Stomach (tissue), 8 donors: ENCODE measurements at regions not wholly inside any gene's neighbourhood (a gene's known extent, or its start where the extent isn't known, plus 50 kb on each side); places are given as distances from the start of the nearest gene placed in this dataset.

Source experiments
- DNase-seq, 2 donors: peaks; one replicate each; pipeline versions ENCODE4 v3.0.0 to v3.0.0-alpha.2; 2013 to 2019
- H3K27ac ChIP-seq, 5 donors: fragments of 200-600 bp in 4 of 5; sonication (generic) in 4 of 5; one replicate each; pipeline ENCODE4 v1.5.1; 2013 to 2019; ENCODE audit warnings: mild to moderate bottlenecking in 1 of 5, moderate library complexity in 1 of 5
- H3K27me3 ChIP-seq, 3 donors: fragments of 200-600 bp; sonication (generic); one replicate each; pipeline ENCODE4 v1.5.1; 2017 to 2019; ENCODE audit warnings: mixed run types in 1 of 3
- H3K36me3 ChIP-seq, 4 donors: fragments of 200-600 bp; sonication (generic); 1 replicate in 3 of 4; 2 replicates in 1 of 4; pipeline ENCODE4 v1.5.1; 2016 to 2019
- H3K4me1 ChIP-seq, 4 donors: fragments of 200-600 bp; sonication (generic); one replicate each; pipeline ENCODE4 v1.5.1; 2016 to 2019
- H3K4me3 ChIP-seq, 4 donors: fragments of 200-600 bp; sonication (generic) in 3 of 4; one replicate each; pipeline ENCODE4 v1.5.1; 2016 to 2019; ENCODE audit warnings: mild to moderate bottlenecking in 1 of 4
- H3K9me3 ChIP-seq, 4 donors: fragments of 200-600 bp; sonication (generic); one replicate each; pipeline ENCODE4 v1.5.1; 2016 to 2019
- EP300 ChIP-seq: sonication (generic); formaldehyde crosslinking; IDR thresholded peaks from one replicate; pipeline ENCODE4 v1.6.1; 2017; ENCODE audit warnings: antibody characterized with exemption
- POLR2A ChIP-seq, 4 donors: fragments of 450-650 bp; IDR thresholded peaks; one replicate each; pipeline ENCODE4 v1.6.1; 2016; ENCODE audit warnings: antibody characterized with exemption in 4 of 4, control low read depth in 2 of 4, mild to moderate bottlenecking in 1 of 4, moderate library complexity in 1 of 4
- POLR2AphosphoS5 ChIP-seq, 3 donors: sonication (generic); formaldehyde crosslinking; IDR thresholded peaks; one replicate each; pipeline ENCODE4 v1.6.1; 2016; ENCODE audit warnings: antibody characterized with exemption in 3 of 3
- whole genome bisulfite sequencing, 5 donors: extraction: QIAGEN DNeasy Blood & Tissue Kit in 3 of 5; methylation state at CpG; one replicate each; pipeline versions ENCODE4 v1.1.5 to v1.1.7; 2013 to 2018; 5-methylcytosine and 5-hydroxymethylcytosine counted together
- intact Hi-C: fragments of 100-400 bp; cut with DNase I; formaldehyde crosslinking; loops from one replicate; pipeline ENCODE4 v1.15.1; 2023; ENCODE audit warnings: low total_unique reads
- TF ChIP-seq, protein P1 (sequence below), 7 experiments: fragments of 450-650 bp in 4 of 7; fragments of 200-600 bp in 3 of 7; sonication (generic) in 3 of 7; IDR thresholded peaks; one replicate each; pipeline ENCODE4 v1.5.1; 2016 to 2019; ENCODE audit warnings: antibody characterized with exemption in 7 of 7, control low read depth in 2 of 7, mild to moderate bottlenecking in 1 of 7
- donor health status: healthy with polysubstance abuse.
- donor health status: Bipolar disorder and iron deficiency.
- donor health status: healthy.

DNA sequence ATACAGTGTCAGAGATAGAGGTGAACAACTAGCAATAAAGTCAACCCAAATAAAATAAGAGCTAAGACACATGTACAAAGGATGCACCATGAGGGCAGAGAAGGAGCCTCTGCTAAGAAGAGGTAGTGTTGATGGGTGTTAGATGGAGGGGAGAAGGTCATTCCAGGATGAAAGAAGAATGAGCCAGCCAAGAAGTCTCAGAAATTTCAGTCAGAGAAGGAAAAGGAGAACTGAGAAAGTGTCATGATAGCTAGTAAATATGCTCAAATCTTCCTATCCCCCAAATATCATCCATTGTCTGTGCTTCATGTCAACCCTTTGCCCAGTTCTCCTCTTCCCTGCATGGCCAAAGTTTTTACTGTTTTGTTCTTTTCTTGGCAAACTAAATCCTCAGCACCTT lies 225.2 kb upstream of the BTG1 start:
- H3K4me1 ChIP-seq, result no peaks in the 10 kb centered on the region
- intact Hi-C loops, result no loop called here

DNA sequence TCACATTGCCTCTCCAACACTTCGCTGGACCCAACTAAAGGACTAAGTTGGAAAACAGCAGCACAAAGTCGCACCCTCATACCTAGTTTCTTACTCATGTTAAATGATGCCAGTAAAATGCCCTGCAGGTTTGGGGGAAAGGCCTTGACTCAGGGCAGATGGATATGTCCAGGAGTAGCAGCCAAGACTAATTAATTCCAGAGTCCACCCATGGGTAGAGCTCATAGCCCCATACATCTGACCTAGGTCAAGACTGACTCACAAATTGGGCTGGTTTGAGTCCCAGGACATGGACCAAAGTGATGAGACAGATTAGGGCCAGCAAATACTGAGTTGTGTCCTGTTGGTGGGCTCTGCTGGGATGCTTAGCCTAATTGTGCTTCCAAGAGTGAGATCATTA lies 224.0 kb upstream of the BTG1 start:
- no peaks in the 10 kb centered on the region for H3K9me3 ChIP-seq
- no peaks in the 10 kb centered on the region for H3K4me1 ChIP-seq
- H3K27me3 ChIP-seq, result no peaks in the 10 kb centered on the region
- TF ChIP-seq POLR2A (IDR thresholded peaks at IDR 0.05), result no peak
- H3K36me3 ChIP-seq, result no peaks in the 10 kb centered on the region
- DNase-seq, result no peak
- intact Hi-C loops, result no loop called here
- no peak overlapping the region for H3K4me3 ChIP-seq
- H3K27ac ChIP-seq, result no peak overlapping the region
- WGBS, 5 donors, result 93 to 100% (median 99%) methylated on average over 2 of the region's 2 CpGs

More for the DNA sequence above, 225.2 kb upstream of the BTG1 start:
- Histone ChIP-seq H3K27me3 (no peaks in the 10 kb centered on the region), H3K4me3 (no peak overlapping the region), H3K9me3 (no peaks in the 10 kb centered on the region), H3K36me3 (no peaks in the 10 kb centered on the region), H3K27ac (no peak overlapping the region)
- TF ChIP-seq POLR2A (IDR thresholded peaks at IDR 0.05) (no peak), POLR2AphosphoS5 (IDR thresholded peaks at IDR 0.05) (no peak), EP300 (no peak)
- TF ChIP-seq, protein P1, sequence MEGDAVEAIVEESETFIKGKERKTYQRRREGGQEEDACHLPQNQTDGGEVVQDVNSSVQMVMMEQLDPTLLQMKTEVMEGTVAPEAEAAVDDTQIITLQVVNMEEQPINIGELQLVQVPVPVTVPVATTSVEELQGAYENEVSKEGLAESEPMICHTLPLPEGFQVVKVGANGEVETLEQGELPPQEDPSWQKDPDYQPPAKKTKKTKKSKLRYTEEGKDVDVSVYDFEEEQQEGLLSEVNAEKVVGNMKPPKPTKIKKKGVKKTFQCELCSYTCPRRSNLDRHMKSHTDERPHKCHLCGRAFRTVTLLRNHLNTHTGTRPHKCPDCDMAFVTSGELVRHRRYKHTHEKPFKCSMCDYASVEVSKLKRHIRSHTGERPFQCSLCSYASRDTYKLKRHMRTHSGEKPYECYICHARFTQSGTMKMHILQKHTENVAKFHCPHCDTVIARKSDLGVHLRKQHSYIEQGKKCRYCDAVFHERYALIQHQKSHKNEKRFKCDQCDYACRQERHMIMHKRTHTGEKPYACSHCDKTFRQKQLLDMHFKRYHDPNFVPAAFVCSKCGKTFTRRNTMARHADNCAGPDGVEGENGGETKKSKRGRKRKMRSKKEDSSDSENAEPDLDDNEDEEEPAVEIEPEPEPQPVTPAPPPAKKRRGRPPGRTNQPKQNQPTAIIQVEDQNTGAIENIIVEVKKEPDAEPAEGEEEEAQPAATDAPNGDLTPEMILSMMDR (IDR thresholded peaks at IDR 0.05), result no peak
- DNase-seq, result no peak

- H3K36me3 ChIP-seq, result no peaks in the 10 kb centered on the region
- DNase-seq, result no peak
- no peak overlapping the region for H3K27ac ChIP-seq
- no peaks in the 10 kb centered on the region for H3K9me3 ChIP-seq
- TF ChIP-seq, protein P1 (IDR thresholded peaks at IDR 0.05), result no peak
- no peak for TF ChIP-seq POLR2A (IDR thresholded peaks at IDR 0.05)
- 83 to 97% (median 86%) methylated on average over 3 of the region's 3 CpGs for WGBS, 5 donors
- H3K4me3 ChIP-seq, result no peak overlapping the region
- H3K27me3 ChIP-seq, result no peaks in the 10 kb centered on the region
- intact Hi-C loops, result no loop called here
- peaks cover 0 to 4% (median 0%) of the 10 kb centered on the region in 4 donors for H3K4me1 ChIP-seq
Observed at GRCh38 chr12:92369056-92369455, 223.4 kb upstream of the BTG1 start.

GRCh38 chr12:92365836-92366235 lies 220.2 kb upstream of the BTG1 start:
- peaks cover 6 to 18% (median 10%) of the 10 kb centered on the region in 4 donors for H3K4me1 ChIP-seq
- H3K27ac ChIP-seq, result no peak overlapping the region
- H3K4me3 ChIP-seq, result no peak overlapping the region
- WGBS, 5 donors, result 35 to 66% (median 55%) methylated on average over 2 of the region's 2 CpGs
- intact Hi-C loops, result no loop called here
- H3K36me3 ChIP-seq, result no peaks in the 10 kb centered on the region
- TF ChIP-seq EP300 (no peak), POLR2AphosphoS5 (IDR thresholded peaks at IDR 0.05) (no peak), POLR2A (IDR thresholded peaks at IDR 0.05) (no peak)
- TF ChIP-seq, protein P1 (IDR thresholded peaks at IDR 0.05), result no peak
- no peaks in the 10 kb centered on the region for H3K9me3 ChIP-seq
- DNase-seq, result no peak
- H3K27me3 ChIP-seq, result no peaks in the 10 kb centered on the region

DNA sequence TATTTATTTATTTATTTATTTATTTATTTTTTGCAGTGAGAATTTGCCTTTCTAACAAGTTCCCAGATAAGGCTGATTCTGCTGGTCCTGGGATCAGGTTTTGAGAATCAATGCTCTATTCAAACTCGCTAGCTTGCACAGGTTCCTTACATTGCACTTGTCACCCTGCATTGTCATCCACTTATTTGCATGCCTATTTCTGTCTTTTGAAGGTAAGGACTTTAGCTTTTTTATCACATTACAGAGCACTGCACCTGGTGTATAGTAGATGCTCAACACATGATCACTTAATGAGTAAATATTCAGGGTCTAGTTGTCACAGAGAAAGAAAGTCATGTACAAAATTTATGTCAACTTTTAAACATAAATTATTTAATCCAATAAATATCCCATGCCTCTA lies 219.7 kb upstream of the BTG1 start:
- H3K4me3 ChIP-seq, result no peak overlapping the region
- no peaks in the 10 kb centered on the region for H3K27me3 ChIP-seq
- DNase-seq, result no peak
- H3K27ac ChIP-seq, result no peak overlapping the region
- H3K4me1 ChIP-seq, result peaks cover 6 to 18% (median 10%) of the 10 kb centered on the region in 4 donors
- 89 to 97% (median 95%) methylated on average over 1 of the region's 1 CpG for WGBS, 5 donors
- no peaks in the 10 kb centered on the region for H3K9me3 ChIP-seq
- no peaks in the 10 kb centered on the region for H3K36me3 ChIP-seq
- TF ChIP-seq, protein P1 (IDR thresholded peaks at IDR 0.05), result no peak
- TF ChIP-seq POLR2A (IDR thresholded peaks at IDR 0.05) (no peak), EP300 (no peak), POLR2AphosphoS5 (IDR thresholded peaks at IDR 0.05) (no peak)
- intact Hi-C loops, result no loop called here
